Neuronal stem cell (in vitro differentiated cells): ENCODE measurements at regions not wholly inside any gene's neighbourhood (a gene's known extent, or its start where the extent isn't known, plus 50 kb on each side); places are given as distances from the start of the nearest gene placed in this dataset.

Experiments
- DNase-seq: peaks from one replicate; pipeline ENCODE4 v3.0.0-alpha.2; 2013; ENCODE audit warnings: low spot score
- H2AFZ ChIP-seq: one replicate; pipeline ENCODE4 v1.6.1; 2013; ENCODE audit warnings: mild to moderate bottlenecking, low read length, inconsistent platforms
- H2AK5ac ChIP-seq: 2 replicates; pipeline ENCODE4 v1.6.1; 2013; ENCODE audit warnings: low read depth, mild to moderate bottlenecking, inconsistent platforms, low read length, moderate library complexity, mixed read lengths
- H2BK120ac ChIP-seq: 2 replicates; pipeline ENCODE4 v1.6.1; 2013; ENCODE audit warnings: low read depth, mild to moderate bottlenecking, inconsistent platforms, low read length, moderate library complexity, mixed read lengths
- H2BK12ac ChIP-seq: one replicate; pipeline ENCODE4 v1.6.1; 2013; ENCODE audit warnings: low read length, inconsistent platforms
- H2BK15ac ChIP-seq: 2 replicates; pipeline ENCODE4 v1.6.1; 2013; ENCODE audit warnings: mild to moderate bottlenecking, low read length, inconsistent platforms, mixed read lengths
- H2BK5ac ChIP-seq: one replicate; pipeline ENCODE4 v1.6.1; 2013; ENCODE audit warnings: inconsistent platforms, mild to moderate bottlenecking, low read length, moderate library complexity
- H3K14ac ChIP-seq: one replicate; pipeline ENCODE4 v1.6.1; 2013; ENCODE audit warnings: low read length, inconsistent platforms
- H3K18ac ChIP-seq: 2 replicates; pipeline ENCODE4 v1.6.1; 2013; ENCODE audit warnings: low read length, inconsistent platforms
- H3K23ac ChIP-seq: 2 replicates; pipeline ENCODE4 v1.6.1; 2013; ENCODE audit warnings: low read depth, mild to moderate bottlenecking, mixed read lengths, low read length, inconsistent platforms; ENCODE audit not compliant: poor library complexity
- H3K27ac ChIP-seq: replicated peaks from 3 replicates; pipeline ENCODE4 v1.5.1; 2013; ENCODE audit warnings: low read length, inconsistent platforms
- H3K27me3 ChIP-seq, 3 experiments: 2 replicates each; pipeline ENCODE4 v1.6.1; 2013; ENCODE audit warnings: low read length in 3 of 3, mild to moderate bottlenecking in 2 of 3, inconsistent platforms in 1 of 3, low read depth in 1 of 3, mixed read lengths in 1 of 3, moderate library complexity in 1 of 3; ENCODE audit not compliant: control insufficient read depth in 3 of 3, insufficient read depth in 3 of 3
- H3K36me3 ChIP-seq, 2 donors: replicated peaks in 1 of 2; 2 replicates each; pipeline ENCODE4 v1.6.1; 2013; ENCODE audit warnings: low read length in 2 of 2; ENCODE audit not compliant: control insufficient read depth in 2 of 2, insufficient read depth in 2 of 2
- H3K4ac ChIP-seq: 2 replicates; pipeline ENCODE4 v1.6.1; 2013; ENCODE audit warnings: inconsistent platforms, mild to moderate bottlenecking, low read length, moderate library complexity
- H3K4me1 ChIP-seq, 2 donors: 1 replicate in 1 of 2; 2 replicates in 1 of 2; pipeline ENCODE4 v1.6.1; 2013; ENCODE audit warnings: low read length in 2 of 2, low read depth in 1 of 2; ENCODE audit not compliant: control insufficient read depth in 2 of 2, insufficient read depth in 1 of 2
- H3K4me2 ChIP-seq: one replicate; pipeline ENCODE4 v1.6.1; 2013; ENCODE audit warnings: mild to moderate bottlenecking, low read length, inconsistent platforms; ENCODE audit not compliant: insufficient read depth, poor library complexity, severe bottlenecking
- H3K4me3 ChIP-seq, 2 donors: 2 replicates each; pipeline ENCODE4 v1.5.1; 2013; ENCODE audit warnings: low read length in 2 of 2, mild to moderate bottlenecking in 2 of 2, inconsistent platforms in 1 of 2, moderate library complexity in 1 of 2
- H3K79me1 ChIP-seq: one replicate; pipeline ENCODE4 v1.6.1; 2013; ENCODE audit warnings: low read depth, mild to moderate bottlenecking, inconsistent platforms, low read length, moderate library complexity
- H3K9ac ChIP-seq: one replicate; pipeline ENCODE4 v1.6.1; 2013; ENCODE audit warnings: mild to moderate bottlenecking, low read depth, low read length, inconsistent platforms; ENCODE audit not compliant: poor library complexity
- H3K9me3 ChIP-seq, 2 donors: replicated peaks in 1 of 2; 2 replicates each; pipeline versions ENCODE3 to v1.6.1; 2013; ENCODE audit warnings: low read length in 2 of 2, mild to moderate bottlenecking in 2 of 2, inconsistent platforms in 1 of 2, low read depth in 1 of 2, mixed read lengths in 1 of 2, moderate library complexity in 1 of 2; ENCODE audit not compliant: control insufficient read depth in 2 of 2, insufficient read depth in 1 of 2
- H4K8ac ChIP-seq: one replicate; pipeline ENCODE4 v1.6.1; 2013; ENCODE audit warnings: low read depth, mild to moderate bottlenecking, inconsistent platforms, low read length, moderate library complexity
- H4K91ac ChIP-seq: one replicate; pipeline ENCODE4 v1.6.1; 2013; ENCODE audit warnings: low read length, low read depth, mild to moderate bottlenecking, inconsistent platforms; ENCODE audit not compliant: poor library complexity
- WGBS, 2 donors: extraction: QIAGEN DNeasy Blood & Tissue Kit; methylation state at CpG; one replicate each; pipeline ENCODE4 v1.1.7; 2013; ENCODE audit warnings: missing lambda C conversion rate in 2 of 2, mixed read lengths in 1 of 2; ENCODE audit not compliant: insufficient read length in 2 of 2, insufficient replicate concordance in 1 of 2; ENCODE audit errors: extremely low coverage in 2 of 2; 5-methylcytosine and 5-hydroxymethylcytosine counted together

GRCh38 chr4:137198791-137199190 lies 333.5 kb downstream of the PCDH18 start:
- no peaks in the 10 kb centered on the region for H3K27me3 ChIP-seq
- no peak overlapping the region for H3K18ac ChIP-seq
- no peak for DNase-seq
- H3K27ac ChIP-seq, result no peak overlapping the region
- no peak overlapping the region for H3K23ac ChIP-seq
- peaks cover 0 to 2% of the 10 kb centered on the region in 2 donors for H3K4me1 ChIP-seq
- no peak overlapping the region for H4K8ac ChIP-seq
- no peaks in the 10 kb centered on the region for H3K79me1 ChIP-seq
- WGBS, 2 donors, result no CpG with 5 or more reads among the region's 4 CpGs
- H3K4me3 ChIP-seq, result no peak overlapping the region
- no peak overlapping the region for H2BK15ac ChIP-seq
- no peak overlapping the region for H2BK12ac ChIP-seq
- H3K9me3 ChIP-seq, result peaks cover 0 to 8% of the 10 kb centered on the region in 2 donors
- H3K36me3 ChIP-seq, result no peaks in the 10 kb centered on the region
- H3K4me2 ChIP-seq, result no peak overlapping the region
- no peak overlapping the region for H2BK5ac ChIP-seq
- no peak overlapping the region for H2AK5ac ChIP-seq
- no peak overlapping the region for H3K4ac ChIP-seq
- H2AFZ ChIP-seq, result no peak overlapping the region
- no peak overlapping the region for H3K9ac ChIP-seq
- H2BK120ac ChIP-seq, result no peak overlapping the region
- no peak overlapping the region for H3K14ac ChIP-seq
- no peak overlapping the region for H4K91ac ChIP-seq

- no peaks in the 10 kb centered on the region for H3K36me3 ChIP-seq
- DNase-seq, result no peak
- no peak overlapping the region for H3K27ac ChIP-seq
- H3K4me3 ChIP-seq, result no peak overlapping the region
- no peak overlapping the region for H3K9ac ChIP-seq
- no peak overlapping the region for H2BK120ac ChIP-seq
- no peak overlapping the region for H2AFZ ChIP-seq
- WGBS, 2 donors, result no CpG with 5 or more reads among the region's 1 CpG
- no peak overlapping the region for H2BK5ac ChIP-seq
- H3K27me3 ChIP-seq, result no peaks in the 10 kb centered on the region
- no peak overlapping the region for H2BK12ac ChIP-seq
- H3K4me2 ChIP-seq, result no peak overlapping the region
- no peak overlapping the region for H3K14ac ChIP-seq
- H2BK15ac ChIP-seq, result no peak overlapping the region
- no peak overlapping the region for H3K23ac ChIP-seq
- H4K91ac ChIP-seq, result no peak overlapping the region
- H3K18ac ChIP-seq, result no peak overlapping the region
- no peak overlapping the region for H2AK5ac ChIP-seq
- H3K79me1 ChIP-seq, result no peaks in the 10 kb centered on the region
- no peaks in the 10 kb centered on the region for H3K4me1 ChIP-seq
- H3K9me3 ChIP-seq, result peaks cover 0 to 8% of the 10 kb centered on the region in 2 donors
- no peak overlapping the region for H3K4ac ChIP-seq
- no peak overlapping the region for H4K8ac ChIP-seq
Observed at GRCh38 chr4:137194670-137195069, 337.6 kb downstream of the PCDH18 start.

- Histone ChIP-seq H3K18ac (no peak overlapping the region), H2BK120ac (no peak overlapping the region), H3K23ac (no peak overlapping the region), H2AFZ (no peak overlapping the region), H2BK15ac (no peak overlapping the region), H2BK5ac (no peak overlapping the region), H3K27me3 (no peaks in the 10 kb centered on the region), H4K91ac (no peak overlapping the region), H2BK12ac (no peak overlapping the region), H3K27ac (no peak overlapping the region), H3K14ac (no peak overlapping the region), H3K4ac (no peak overlapping the region), H3K9ac (no peak overlapping the region), H3K4me1 (no peaks in the 10 kb centered on the region), H3K79me1 (no peaks in the 10 kb centered on the region), H3K36me3 (no peaks in the 10 kb centered on the region), H3K4me2 (no peak overlapping the region), H4K8ac (no peak overlapping the region), H3K4me3 (no peak overlapping the region), H3K9me3 (peaks cover 0 to under 1% of the 10 kb centered on the region in 2 donors), H2AK5ac (no peak overlapping the region)
- WGBS, 2 donors, result no CpG with 5 or more reads among the region's 1 CpG
- DNase-seq, result no peak
Observed at GRCh38 chr4:137193564-137193963, 338.7 kb downstream of the PCDH18 start.

- Histone ChIP-seq H3K18ac (no peak overlapping the region), H3K27ac (no peak overlapping the region), H2BK12ac (no peak overlapping the region), H3K4me3 (no peak overlapping the region), H2BK120ac (no peak overlapping the region), H4K91ac (no peak overlapping the region), H2AK5ac (no peak overlapping the region), H3K27me3 (no peaks in the 10 kb centered on the region), H2AFZ (no peak overlapping the region), H3K9me3 (peaks cover 0 to 5% of the 10 kb centered on the region in 2 donors), H2BK15ac (no peak overlapping the region), H3K4me2 (no peak overlapping the region), H3K9ac (no peak overlapping the region), H4K8ac (no peak overlapping the region), H3K4ac (no peak overlapping the region), H3K23ac (no peak overlapping the region), H3K14ac (no peak overlapping the region), H3K36me3 (no peaks in the 10 kb centered on the region), H3K4me1 (no peaks in the 10 kb centered on the region), H2BK5ac (no peak overlapping the region), H3K79me1 (no peaks in the 10 kb centered on the region)
- DNase-seq, result no peak
- no CpG with 5 or more reads among the region's 1 CpG for WGBS, 2 donors
Observed at GRCh38 chr4:137181293-137181899, 350.9 kb downstream of the PCDH18 start.
